GM12875 (cell line): ENCODE measurements at regions not wholly inside any gene's neighbourhood (a gene's known extent, or its start where the extent isn't known, plus 50 kb on each side); places are given as distances from the start of the nearest gene placed in this dataset.

ENCODE experiments used
- H3K4me3 ChIP-seq: one replicate; pipeline ENCODE4 v1.5.1; 2011; ENCODE audit warnings: low read depth, low read length, control low read depth
- CTCF ChIP-seq: IDR thresholded peaks from 2 replicates; pipeline ENCODE4 v1.5.1; 2011; ENCODE audit warnings: low read depth, mild to moderate bottlenecking, control low read depth, inconsistent platforms, low read length, moderate library complexity, borderline replicate concordance; ENCODE audit not compliant: insufficient read depth

GRCh38 chr4:114472269-114473032, 126.2 kb upstream of the UGT8 start:
- no peak overlapping the region for H3K4me3 ChIP-seq

GRCh38 chr4:114474188-114474800, 124.3 kb upstream of the UGT8 start:
- TF ChIP-seq CTCF, result no peak
- no peak overlapping the region for H3K4me3 ChIP-seq

More at GRCh38 chr4:114472269-114473032, 126.2 kb upstream of the UGT8 start:
- no peak for TF ChIP-seq CTCF

GRCh38 chr4:114476310-114476709, 122.3 kb upstream of the UGT8 start:
- no peak overlapping the region for H3K4me3 ChIP-seq
- TF ChIP-seq CTCF, result no peak

- H3K4me3 ChIP-seq, result no peak overlapping the region
- no peak for TF ChIP-seq CTCF
Measured at GRCh38 chr4:114479595-114479994, 119.0 kb upstream of the UGT8 start.

- no peak overlapping the region for H3K4me3 ChIP-seq
- no peak for TF ChIP-seq CTCF
Measured at GRCh38 chr4:114481856-114482255, 116.8 kb upstream of the UGT8 start.

GRCh38 chr4:114487101-114487500, 111.5 kb upstream of the UGT8 start:
- no peak for TF ChIP-seq CTCF
- H3K4me3 ChIP-seq, result no peak overlapping the region
